ENCODE measurements at regions not wholly inside any gene's neighbourhood (a gene's known extent, or its start where the extent isn't known, plus 50 kb on each side); places are given as distances from the start of the nearest gene placed in this dataset.

DNA sequence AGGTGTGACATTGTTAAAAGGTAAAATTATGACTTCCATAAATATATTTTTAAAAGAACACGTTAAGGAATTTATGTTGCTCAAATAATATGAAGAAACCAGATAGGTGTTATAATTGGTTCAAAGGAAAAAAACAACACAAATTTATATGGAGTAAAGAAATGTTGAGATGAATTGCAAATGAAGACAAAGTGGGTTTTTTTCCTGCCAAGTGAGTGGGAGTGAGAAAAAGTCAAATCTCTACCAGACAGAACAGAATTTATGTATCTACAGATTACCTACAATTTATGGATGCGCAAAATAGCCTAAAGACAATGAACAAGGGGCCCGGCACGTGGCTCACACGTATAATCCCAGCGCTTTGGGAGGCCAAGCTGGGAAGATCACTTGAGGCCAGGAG lies 159.7 kb upstream of the SLC1A4 start:
- no peak for DNase-seq (ENCODE audit: low spot score)

DNA sequence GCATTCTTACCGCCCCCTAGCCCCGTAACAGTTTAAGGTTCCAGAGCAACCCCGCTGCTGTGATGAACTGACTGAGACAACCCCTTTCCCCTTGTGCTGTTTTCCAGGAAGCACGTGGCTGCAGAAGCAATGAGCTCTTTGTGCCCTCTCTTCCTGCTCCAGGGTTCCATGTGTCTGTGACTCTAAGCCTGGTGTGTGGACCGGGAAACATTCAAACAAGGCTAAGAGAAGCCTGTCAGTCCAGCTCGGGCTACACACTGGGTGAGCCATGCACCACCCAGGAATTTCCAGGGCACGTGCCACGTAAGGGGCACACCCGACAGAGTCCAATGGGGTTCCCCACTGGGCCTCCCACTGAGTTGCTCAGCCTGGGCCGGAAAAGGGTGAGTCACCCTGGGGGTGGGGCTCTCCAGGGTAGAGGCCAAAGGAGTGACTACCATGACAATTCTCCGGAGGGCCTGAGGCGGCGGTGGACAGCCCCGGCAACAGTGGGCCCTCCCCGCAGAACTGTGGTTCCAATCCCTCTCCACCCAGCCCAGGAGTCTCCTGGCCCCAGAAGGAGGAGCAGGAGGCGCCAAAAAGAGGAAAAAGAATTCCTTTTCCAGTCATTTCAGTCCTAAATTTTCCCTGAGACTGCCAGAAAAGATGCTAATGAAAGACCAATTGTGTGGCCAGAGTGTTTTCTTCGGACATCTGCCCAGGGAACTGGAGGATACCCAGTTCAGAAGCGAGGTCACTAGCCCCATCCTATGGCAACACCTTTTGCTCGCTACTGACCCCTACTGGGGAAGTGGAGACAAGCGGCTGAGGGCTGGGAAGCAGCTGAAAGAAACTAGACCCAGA lies 157.8 kb upstream of the SLC1A4 start:
- peak; percentile 98 for DNase-seq (ENCODE audit: low spot score)

DNA sequence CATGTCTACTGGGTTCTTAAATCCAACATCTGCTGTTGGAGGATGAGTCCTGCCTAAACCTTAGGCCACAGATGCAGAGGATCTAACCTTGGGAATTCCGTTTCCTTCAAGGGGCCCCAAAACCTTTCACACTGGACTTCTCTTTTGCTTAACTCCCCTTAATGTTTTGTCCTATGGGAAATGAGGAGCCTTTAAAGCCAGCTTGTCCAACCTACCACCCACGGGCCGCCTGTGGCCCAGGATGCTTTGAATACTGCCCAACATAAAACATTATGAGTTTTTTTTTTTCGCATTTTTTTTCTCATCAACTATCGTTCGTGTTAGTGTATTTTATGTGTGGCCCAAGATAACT lies 157.2 kb upstream of the SLC1A4 start:
- DNase-seq (ENCODE audit: low spot score), result no peak

DNA sequence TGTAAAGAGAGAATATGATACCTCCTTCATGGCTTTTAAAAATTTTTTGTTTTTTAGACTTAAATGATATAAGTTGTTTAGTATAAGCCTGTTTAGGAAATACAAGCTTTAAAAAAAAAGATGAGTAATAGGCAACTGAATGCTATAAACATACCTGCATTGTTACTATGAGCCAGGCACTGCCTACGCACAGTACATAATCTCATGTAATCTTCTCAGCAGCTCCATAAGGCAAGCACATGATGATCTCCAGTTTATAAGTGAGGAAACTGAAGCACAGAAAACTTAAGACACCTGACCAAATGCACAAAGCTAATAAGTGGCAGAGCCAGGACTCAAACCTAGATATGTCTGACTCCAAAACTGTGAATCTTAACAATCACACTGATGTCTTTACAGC lies 156.3 kb upstream of the SLC1A4 start:
- DNase-seq (ENCODE audit: low spot score), result no peak

DNA sequence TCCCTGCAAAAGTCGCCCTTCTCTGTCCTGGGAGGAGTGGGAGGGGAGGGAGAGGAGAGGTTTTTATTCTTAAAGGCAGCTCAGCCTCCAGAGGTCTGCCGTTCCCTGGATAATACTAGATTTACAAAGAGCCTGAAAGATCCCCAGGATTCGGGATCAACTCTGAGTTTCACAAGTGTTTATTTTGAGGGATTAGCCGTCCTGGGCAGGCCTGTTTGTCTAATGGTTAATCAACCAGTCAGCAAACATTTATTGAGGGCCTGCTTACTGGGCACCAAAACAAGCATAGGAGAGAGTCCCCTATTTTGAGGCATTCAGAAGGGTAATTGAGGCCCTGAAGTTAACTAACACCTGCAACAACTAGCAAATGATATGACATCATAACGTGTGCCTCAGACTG lies 152.6 kb upstream of the SLC1A4 start:
- DNase-seq (ENCODE audit: low spot score), result no peak

DNA sequence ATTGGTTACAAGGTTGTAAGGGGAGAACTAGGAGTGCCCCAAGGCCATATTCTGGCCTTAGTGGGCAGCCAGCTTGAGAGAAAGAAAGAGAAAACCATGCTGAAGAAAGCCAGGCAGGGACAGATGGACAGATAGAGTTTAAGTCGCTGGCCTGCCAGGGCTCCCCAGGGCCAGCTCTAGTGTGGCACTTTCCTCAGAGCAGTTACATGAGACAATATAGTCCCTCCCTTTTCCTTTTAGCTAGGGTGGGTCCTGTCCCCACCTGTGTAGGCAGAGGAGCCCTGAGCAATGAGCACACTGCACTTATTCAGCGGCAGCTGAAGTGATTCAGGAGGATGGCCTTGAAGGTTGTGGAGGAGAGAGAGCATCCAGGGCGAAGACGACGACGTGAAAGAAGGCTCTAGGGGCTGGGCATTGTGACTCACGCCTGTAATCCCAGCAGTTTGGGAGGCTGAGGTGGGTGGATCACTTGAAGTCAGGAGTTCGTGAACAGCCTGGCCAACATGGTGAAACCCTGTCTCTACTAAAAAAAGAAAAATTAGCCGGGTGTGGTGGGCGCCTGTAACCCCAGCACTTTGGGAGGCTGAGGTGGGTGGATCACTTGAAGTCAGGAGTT lies 152.0 kb upstream of the SLC1A4 start:
- DNase-seq (ENCODE audit: low spot score), result peak; percentile 83

DNA sequence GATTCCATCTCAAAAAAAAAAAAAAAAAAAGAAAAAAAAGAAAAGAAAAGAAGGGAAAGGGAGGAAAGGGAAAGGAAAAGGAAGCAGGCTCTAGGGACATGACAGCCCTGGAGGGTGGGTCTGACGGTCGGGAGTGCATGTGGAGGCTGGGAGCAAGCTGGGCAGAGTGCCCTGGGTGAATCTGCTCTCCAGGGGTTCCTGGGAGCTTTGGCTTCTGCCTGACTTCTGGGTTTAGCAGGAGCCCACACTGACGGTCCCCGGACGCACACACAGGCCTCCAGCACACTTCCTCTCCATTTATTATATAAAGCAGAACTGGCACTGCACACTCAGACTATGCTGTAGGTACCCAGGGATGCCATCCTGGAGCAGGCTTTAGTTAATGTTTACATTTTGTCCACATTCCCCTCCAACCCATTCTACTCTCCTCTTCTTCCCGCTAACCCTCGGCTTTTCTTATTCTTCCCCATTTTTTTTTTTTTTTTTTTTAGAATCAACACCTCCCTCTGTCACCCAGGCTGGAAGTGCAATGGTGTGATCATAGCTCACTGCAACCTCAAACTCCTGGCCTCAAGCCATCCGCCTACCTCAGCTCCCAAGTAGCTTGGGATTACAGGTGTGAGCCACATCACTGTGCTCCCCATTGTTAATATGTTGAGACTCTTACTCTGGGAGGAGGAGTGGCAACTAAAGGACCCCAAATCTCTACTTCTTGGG lies 151.1 kb upstream of the SLC1A4 start:
- DNase-seq (ENCODE audit: low spot score), result peak; percentile 65

DNA sequence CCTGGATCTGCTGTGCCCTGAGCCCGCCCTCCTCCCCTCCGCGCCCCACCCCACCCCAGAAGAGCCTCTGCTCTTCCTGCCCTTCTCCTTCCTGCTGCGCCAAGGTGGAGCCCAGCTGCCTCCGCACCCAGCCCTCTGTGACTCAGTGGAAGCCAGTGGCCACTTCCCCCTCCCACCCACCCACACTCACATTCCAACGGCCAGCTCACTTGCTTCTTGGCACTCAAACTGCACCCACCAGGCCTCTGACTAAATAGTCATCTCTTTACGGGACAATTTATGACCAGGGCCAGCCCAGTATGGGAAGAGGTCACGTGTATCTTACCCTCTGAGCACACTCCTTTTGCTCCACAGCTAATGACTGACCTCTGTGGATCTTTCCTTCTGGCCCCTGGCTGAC lies 150.4 kb upstream of the SLC1A4 start:
- peak; percentile 96 for DNase-seq (ENCODE audit: low spot score)

DNA sequence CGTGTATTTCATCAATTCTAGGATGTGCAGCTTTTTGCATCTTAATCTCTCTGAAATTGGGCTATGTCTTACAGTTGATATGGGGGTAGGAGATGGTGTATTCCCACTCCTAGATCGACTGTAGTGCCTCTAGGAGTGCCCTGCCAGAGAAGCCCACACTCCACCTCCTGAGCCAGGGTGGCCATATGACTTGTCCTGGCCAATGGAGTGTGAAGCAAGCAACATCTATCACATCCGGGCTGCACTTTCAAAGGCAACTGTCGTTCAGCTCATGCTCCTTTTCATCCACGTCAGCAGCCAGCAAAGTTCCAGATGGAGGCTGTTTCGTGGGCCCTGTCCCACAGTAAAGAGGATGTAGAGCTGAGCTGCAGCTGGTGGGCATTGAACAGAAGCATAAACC lies 149.4 kb upstream of the SLC1A4 start:
- no peak for DNase-seq (ENCODE audit: low spot score)

DNA sequence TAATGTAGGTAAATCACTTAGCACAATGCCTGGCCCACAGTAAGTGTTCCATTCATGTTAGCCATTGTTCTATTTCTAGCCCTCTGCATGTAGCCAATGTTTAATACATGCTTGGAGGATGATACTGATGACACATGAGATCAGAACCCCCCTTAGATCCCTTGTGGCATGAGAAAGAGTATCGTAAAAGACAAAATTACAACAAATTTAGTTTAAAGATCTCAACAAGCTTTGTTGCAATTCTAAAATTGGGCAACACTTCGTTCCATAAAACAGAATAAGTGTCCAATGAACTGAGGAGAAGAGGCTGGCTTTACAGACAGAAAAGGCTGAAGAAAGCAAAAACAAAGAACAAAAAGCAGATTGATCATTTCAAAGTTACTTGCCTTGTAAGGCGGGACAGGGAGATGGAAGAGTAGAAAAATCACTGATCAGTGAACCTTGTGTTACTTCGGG lies 148.7 kb upstream of the SLC1A4 start:
- no peak for DNase-seq (ENCODE audit: low spot score)

DNA sequence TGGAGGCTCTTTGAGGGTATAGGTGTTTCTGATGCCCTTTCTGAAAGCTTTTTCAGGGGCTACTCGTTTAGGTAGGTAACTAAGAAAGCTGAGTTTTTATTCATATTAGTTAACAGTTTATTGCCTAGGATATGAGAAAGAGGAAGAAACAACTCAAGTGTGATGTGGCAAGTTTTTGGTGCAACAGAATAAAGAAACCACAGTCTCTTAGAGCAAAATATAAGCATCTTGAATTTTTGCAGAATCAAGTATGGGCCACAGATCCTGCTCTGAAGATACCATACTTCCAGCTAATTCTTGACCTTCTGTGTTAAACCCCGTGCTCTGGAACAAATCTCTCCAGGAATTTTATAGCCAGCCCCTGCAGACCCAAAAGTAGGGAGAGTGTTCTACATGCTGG lies 147.7 kb upstream of the SLC1A4 start:
- DNase-seq (ENCODE audit: low spot score), result no peak

DNA sequence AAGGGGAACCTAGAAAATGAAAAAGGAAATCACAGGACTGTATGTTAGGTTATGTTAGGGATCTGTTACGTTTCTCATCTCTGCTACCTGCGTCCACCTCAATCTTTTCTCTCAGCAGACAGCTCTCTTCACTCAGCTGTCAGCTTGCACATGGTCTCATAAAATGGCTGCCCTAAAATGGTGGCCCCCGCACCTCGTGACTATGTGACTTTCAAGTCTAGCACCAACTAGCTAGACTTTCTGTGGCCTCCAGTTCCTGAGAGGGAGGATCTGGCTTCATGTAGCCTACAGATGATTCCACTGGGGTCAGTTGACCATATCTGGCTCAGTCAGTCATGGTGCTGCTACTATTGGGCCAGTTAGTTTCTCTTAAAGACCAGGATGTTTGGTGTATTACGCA lies 147.2 kb upstream of the SLC1A4 start:
- no peak for DNase-seq (ENCODE audit: low spot score)

DNA sequence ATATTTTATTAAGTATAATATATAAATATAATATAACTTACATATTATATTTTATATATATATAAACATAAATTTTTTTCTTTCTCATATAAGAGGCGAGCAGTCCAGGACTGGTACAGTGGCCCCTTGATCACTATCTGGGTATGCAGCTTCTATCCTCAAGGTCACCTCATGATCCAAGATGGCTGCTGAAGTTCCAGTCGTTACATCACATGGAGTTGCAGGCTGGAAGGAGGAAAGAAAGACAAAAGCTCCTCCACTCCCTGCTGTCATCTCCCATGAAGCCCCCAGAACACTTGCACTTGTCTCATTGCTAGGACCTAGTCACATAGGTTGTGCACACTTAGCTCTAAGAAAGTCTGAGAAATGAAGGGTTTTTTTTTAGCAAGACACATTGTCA lies 145.1 kb upstream of the SLC1A4 start:
- no peak for DNase-seq (ENCODE audit: low spot score)

DNA sequence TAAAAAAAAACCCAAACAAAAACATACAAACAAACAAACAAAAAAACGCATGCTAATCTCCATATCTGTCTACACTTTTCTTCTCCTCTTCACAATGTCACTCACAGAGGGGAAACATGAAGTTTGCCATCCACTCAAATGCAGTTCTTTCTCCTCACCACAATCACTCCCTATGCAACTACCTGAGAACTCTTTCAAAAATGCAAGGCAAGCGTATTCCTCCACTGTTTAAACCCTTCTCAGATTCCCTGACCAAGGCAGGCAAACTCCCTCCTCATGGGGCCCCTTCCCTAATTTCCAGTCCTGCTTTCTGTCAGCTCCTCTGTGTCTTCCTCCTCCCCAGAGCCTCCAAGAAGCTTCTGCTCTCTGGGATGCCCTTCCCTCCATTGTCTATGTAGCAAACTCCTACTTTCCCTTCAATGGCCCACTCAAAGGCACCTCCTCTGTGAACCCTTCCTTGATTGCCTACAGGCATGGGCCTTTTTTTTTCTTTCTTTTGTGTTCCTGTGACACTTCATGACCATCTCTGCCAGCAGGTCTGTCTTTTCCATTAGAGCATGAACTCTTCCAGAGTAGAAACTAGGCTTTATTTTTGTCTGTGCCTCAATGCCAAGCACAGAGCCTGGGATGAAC lies 143.8 kb upstream of the SLC1A4 start:
- no peak for DNase-seq (ENCODE audit: low spot score)

DNA sequence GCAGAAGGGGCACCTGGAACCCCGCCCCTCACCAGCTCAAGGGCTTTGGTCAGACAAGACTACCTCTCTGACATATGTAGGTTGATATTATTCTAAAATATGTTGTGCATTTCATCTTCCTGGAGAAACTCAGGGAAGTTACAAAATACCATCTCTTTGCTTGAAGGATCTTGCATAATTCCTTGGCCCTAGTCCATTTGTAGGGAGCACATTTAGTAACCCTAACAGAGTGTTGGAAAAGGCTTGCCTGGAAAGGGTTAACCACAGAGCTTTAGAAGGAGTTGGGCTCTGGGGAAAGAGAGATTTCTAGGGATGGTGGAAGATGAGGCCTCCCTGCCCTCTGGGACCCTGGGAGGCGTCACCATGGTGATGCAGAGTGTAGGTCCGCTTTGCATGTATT lies 143.0 kb upstream of the SLC1A4 start:
- no peak for DNase-seq (ENCODE audit: low spot score)

DNA sequence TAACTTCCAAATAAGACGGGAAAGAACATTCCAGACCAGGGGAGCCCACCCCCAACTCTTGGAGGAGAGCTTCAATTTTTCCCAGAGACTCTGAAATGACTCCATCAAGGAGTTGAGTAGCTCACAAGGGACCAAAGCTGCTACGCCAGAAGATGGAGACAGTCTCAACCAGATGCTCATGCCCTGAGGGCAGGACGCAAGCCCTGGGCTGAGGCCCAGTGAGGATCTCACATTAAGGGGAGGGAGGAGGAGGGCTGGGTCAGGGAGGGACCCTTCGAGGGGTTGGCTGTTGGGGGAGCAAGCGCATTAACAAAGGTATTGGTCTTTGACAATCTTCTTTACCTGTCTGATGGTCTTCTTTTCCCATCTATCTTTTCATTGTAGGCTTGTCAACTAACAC lies 141.3 kb upstream of the SLC1A4 start:
- no peak for DNase-seq (ENCODE audit: low spot score)

DNA sequence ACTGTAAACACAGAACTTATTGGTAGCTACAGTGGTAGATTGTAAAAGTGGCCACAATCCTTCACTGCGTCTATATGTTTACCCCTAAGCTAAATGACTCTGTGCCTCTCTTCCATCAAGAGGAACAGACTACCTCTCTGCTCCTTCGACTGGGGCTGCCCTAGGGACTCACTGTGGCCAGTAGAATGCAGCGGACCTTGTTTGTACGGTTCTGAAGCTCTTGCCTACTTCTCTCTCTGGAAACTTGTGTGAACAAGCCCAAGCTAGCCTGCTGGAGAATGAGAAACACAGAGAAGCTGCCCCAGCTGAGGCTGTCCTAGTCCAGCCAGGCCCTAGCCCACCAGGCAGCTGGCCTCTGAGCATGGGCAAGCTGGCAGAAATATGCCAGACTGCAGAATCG lies 140.8 kb upstream of the SLC1A4 start:
- DNase-seq (ENCODE audit: low spot score), result no peak

DNA sequence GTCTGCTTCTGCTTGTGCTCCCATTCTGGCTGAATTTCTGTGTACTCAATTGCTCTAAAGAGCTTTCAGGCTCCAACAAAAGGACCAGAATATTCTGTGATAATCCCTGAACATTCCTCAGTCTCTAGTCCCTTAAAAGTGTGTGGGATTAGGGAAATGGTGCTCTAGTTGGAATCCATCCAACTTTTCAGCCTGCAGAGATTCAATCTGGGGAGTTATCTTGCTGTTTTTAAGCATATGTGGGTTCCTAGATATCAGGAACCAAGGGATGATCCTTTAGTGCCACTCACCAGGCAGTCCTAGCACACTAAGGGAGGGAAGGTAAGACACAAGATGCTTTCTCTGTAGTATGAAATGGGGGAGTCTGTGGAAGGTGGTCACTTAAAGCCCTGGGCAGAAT lies 140.3 kb upstream of the SLC1A4 start:
- no peak for DNase-seq (ENCODE audit: low spot score)

DNA sequence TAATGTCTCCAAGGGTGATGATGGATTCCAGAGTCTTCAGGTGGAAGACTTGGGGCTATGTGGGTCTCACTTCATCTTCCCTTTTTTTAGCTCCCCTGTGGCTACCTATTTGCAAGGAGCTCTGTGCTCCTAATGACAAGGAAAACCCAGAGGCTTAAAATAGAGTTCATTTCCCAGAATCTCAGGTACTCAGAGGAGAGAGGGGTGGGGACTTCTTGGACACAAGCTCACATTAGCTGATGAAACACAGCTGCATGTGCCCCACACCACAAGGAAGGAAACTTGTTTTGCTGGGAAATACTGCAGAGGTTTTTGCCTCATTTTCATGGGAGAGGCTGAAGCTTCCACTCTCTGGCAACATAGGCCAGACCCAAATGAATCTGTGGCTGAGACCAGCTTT lies 138.6 kb upstream of the SLC1A4 start:
- DNase-seq (ENCODE audit: low spot score), result no peak

DNA sequence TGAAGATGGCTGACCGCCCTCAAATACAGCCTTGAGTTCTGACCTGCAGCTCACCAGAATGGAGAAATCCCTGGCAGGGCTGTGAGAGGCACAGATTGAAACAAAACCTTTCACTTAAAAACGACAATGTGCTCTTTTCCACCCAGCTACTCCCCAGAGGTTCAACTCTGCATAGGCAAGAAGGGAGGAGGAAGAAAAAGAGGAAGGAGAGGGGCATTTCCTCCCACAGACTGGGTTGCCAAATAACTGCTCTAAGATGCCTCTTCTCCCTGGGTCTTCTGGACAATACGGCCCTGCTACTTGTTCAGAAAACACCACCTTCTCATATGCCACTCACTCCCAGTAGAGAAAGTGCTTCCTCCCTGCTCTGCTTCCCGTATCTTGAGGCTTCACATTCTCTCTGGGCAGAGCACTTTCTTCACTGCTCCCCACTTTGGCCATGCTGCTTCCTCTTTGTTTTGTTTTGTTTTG lies 136.4 kb upstream of the SLC1A4 start:
- no peak for DNase-seq (ENCODE audit: low spot score)

DNA sequence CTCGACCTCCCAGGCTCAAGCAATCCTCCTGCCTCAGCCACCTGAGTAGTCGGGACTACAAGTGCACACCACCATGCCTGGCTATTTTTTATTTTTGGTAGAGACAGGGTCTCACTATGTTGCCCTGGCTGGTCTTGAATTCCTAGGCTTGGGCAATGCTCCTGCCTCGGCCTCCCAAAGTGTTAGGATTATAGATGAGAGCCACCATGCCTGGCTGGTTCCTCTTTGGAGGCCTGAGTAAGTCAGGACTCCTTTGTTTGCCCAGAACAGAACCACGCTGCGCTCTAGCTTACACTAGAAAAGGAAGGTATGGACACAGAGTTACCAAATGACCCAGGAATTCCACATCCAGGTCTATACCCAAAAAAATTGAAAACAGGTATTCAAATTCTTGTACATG lies 135.9 kb upstream of the SLC1A4 start:
- DNase-seq (ENCODE audit: low spot score), result no peak

DNA sequence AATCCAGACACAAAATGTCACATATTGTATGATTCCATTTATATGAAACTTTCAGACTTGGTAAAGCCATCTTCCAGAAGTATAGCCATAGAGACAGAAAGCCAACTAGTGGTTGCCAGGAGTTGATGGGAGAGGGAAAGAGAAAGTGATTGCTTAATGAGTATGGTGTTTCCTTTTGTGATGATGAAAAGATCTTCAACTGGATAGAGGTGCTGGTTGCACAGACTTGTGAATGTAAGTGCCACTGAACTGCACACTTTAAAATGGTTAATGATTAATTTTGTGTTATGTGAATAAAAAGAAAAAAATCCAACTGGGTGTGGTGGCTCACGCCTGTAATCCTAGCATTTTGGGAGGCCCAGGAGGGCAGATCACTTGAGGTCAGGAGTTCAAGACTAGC lies 135.3 kb upstream of the SLC1A4 start:
- peak; percentile 39 for DNase-seq (ENCODE audit: low spot score)

DNA sequence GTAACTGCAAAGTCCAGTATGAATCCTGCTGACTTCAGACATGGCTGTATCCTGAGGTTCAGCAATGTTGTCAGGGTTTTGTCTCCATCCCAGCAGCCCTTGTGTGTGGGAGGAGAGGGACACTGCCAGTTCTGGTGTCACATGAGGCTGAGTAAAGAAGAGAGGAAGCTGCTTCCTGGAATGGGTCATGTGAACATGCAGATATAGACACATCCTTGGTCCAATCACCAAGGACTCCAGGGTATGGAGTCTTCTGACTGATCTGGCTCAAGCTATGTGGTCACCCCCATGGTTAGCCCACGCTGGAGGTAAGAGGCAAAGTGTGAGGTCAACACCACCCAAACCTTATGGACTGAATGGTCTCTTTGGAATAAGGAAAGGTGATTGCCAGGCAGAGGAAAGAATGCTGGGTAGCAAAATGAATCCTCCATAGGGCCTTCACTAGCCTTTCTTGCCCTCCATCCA lies 134.4 kb upstream of the SLC1A4 start:
- DNase-seq (ENCODE audit: low spot score), result no peak

Measured in LoVo (cell line).